ENCODE measurements at regions not wholly inside any gene's neighbourhood (a gene's known extent, or its start where the extent isn't known, plus 50 kb on each side); places are given as distances from the start of the nearest gene placed in this dataset.

GRCh38 chr11:37552284-37552683, 954.2 kb upstream of the RAG2 start:
- Histone ChIP-seq H3K79me2 (no peaks in the 10 kb centered on the region), H2AFZ (no peak overlapping the region), H3K4me1 (no peaks in the 10 kb centered on the region), H3K36me3 (ENCODE audit: control insufficient read depth, insufficient read depth, low read length) (no peaks in the 10 kb centered on the region), H3K4me3 (ENCODE audit: low read depth, low read length) (no peak overlapping the region), H3K27ac (no peak overlapping the region), H3K9me3 (ENCODE audit: control insufficient read depth, low read length) (no peaks in the 10 kb centered on the region), H3K27me3 (ENCODE audit: control insufficient read depth, insufficient read depth, low read length) (no peaks in the 10 kb centered on the region), H3K4me2 (ENCODE audit: low read length) (no peak overlapping the region), H3K9ac (no peak overlapping the region)
- no peak for TF ChIP-seq CTCF (IDR thresholded peaks at IDR 0.05)

- no peaks in the 10 kb centered on the region for H3K27me3 ChIP-seq (ENCODE audit: control insufficient read depth, insufficient read depth, low read length)
- H2AFZ ChIP-seq: no peak overlapping the region
Observed at GRCh38 chr11:37544491-37544890, 946.5 kb upstream of the RAG2 start.

GRCh38 chr11:37533830-37534229, 935.8 kb upstream of the RAG2 start:
- no peak overlapping the region for H3K27ac ChIP-seq
- TF ChIP-seq CTCF (IDR thresholded peaks at IDR 0.05): no peak
- no peak overlapping the region for H3K4me3 ChIP-seq (ENCODE audit: low read depth, low read length)
- no peaks in the 10 kb centered on the region for H3K36me3 ChIP-seq (ENCODE audit: control insufficient read depth, insufficient read depth, low read length)
- no peaks in the 10 kb centered on the region for H3K4me1 ChIP-seq
- H3K79me2 ChIP-seq: no peaks in the 10 kb centered on the region
- no peak overlapping the region for H2AFZ ChIP-seq
- H3K27me3 ChIP-seq (ENCODE audit: control insufficient read depth, insufficient read depth, low read length): no peaks in the 10 kb centered on the region
- H3K4me2 ChIP-seq (ENCODE audit: low read length): no peak overlapping the region
- H3K9ac ChIP-seq: no peak overlapping the region
- H3K9me3 ChIP-seq (ENCODE audit: control insufficient read depth, low read length): no peaks in the 10 kb centered on the region

More at GRCh38 chr11:37544491-37544890, 946.5 kb upstream of the RAG2 start:
- Histone ChIP-seq H3K9ac (no peak overlapping the region), H3K4me2 (ENCODE audit: low read length) (no peak overlapping the region), H3K4me1 (no peaks in the 10 kb centered on the region), H3K36me3 (ENCODE audit: control insufficient read depth, insufficient read depth, low read length) (no peaks in the 10 kb centered on the region), H3K4me3 (ENCODE audit: low read depth, low read length) (no peak overlapping the region), H3K27ac (no peak overlapping the region), H3K79me2 (no peaks in the 10 kb centered on the region), H3K9me3 (ENCODE audit: control insufficient read depth, low read length) (no peaks in the 10 kb centered on the region)
- TF ChIP-seq CTCF (IDR thresholded peaks at IDR 0.05): no peak

- Histone ChIP-seq H3K4me2 (ENCODE audit: low read length) (no peak overlapping the region), H3K79me2 (no peaks in the 10 kb centered on the region), H3K4me3 (ENCODE audit: low read depth, low read length) (no peak overlapping the region), H2AFZ (no peak overlapping the region), H3K27ac (no peak overlapping the region), H3K4me1 (no peaks in the 10 kb centered on the region), H3K36me3 (ENCODE audit: control insufficient read depth, insufficient read depth, low read length) (no peaks in the 10 kb centered on the region), H3K9ac (no peak overlapping the region), H3K27me3 (ENCODE audit: control insufficient read depth, insufficient read depth, low read length) (no peaks in the 10 kb centered on the region), H3K9me3 (ENCODE audit: control insufficient read depth, low read length) (no peaks in the 10 kb centered on the region)
- TF ChIP-seq CTCF (IDR thresholded peaks at IDR 0.05): no peak
Observed at GRCh38 chr11:37533087-37533486, 935.1 kb upstream of the RAG2 start.

- no peak overlapping the region for H3K4me2 ChIP-seq (ENCODE audit: low read length)
- no peak overlapping the region for H3K9ac ChIP-seq
- no peaks in the 10 kb centered on the region for H3K27me3 ChIP-seq (ENCODE audit: control insufficient read depth, insufficient read depth, low read length)
- no peaks in the 10 kb centered on the region for H3K79me2 ChIP-seq
- no peaks in the 10 kb centered on the region for H3K36me3 ChIP-seq (ENCODE audit: control insufficient read depth, insufficient read depth, low read length)
- no peak overlapping the region for H3K4me3 ChIP-seq (ENCODE audit: low read depth, low read length)
- TF ChIP-seq CTCF (IDR thresholded peaks at IDR 0.05): no peak
- no peak overlapping the region for H2AFZ ChIP-seq
- no peak overlapping the region for H3K27ac ChIP-seq
- H3K4me1 ChIP-seq: no peaks in the 10 kb centered on the region
- no peaks in the 10 kb centered on the region for H3K9me3 ChIP-seq (ENCODE audit: control insufficient read depth, low read length)
Observed at GRCh38 chr11:37532271-37532670, 934.2 kb upstream of the RAG2 start.
